ENCODE measurements at regions not wholly inside any gene's neighbourhood (a gene's known extent, or its start where the extent isn't known, plus 50 kb on each side); places are given as distances from the start of the nearest gene placed in this dataset.

- no peak for DNase-seq
Measured at GRCh38 chr20:55586610-55587009, 418.7 kb downstream of the CBLN4 start.

DNA sequence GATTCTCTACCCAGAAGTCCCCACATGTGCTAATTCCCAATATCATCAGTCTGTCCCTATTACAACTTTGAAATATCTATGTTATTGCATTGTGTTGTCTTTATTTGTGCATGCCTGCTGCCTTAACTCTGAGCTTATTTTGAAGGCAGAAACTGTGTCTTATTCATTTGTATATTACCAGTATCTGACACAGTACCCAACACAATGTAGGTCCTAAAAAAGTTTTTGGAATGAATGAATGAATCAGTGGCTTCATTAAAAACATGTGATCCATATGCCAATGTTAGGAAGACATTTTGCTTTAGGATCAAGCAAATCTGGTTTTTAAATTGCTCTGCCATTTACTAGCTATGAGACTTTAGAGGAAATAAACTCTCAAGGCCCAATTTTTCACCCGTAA, 420.4 kb downstream of the CBLN4 start:
- no peak for DNase-seq

- DNase-seq, result no peak
Measured at GRCh38 chr20:55584307-55584706, 421.0 kb downstream of the CBLN4 start.

- no peak for DNase-seq
Measured at GRCh38 chr20:55583036-55583435, 422.3 kb downstream of the CBLN4 start.

DNA sequence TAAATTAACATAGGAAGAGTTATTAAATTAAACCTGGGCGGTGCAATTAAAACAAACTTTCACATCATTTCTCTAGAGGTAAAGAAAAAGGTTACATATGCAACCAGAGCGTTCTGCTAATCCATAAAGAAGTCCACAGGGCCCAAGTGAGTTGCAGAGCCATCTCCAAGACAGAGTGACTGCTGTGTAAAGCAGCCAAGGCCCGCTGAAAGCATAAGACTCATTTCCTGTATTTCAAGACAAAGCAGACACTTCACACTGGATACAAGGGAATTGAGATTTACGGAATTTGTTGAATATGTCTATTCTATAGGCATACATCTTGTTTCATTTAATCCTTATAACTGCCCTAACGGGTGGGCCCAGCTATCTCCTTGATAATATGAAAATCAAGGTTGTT, 422.8 kb downstream of the CBLN4 start:
- no peak for DNase-seq

GRCh38 chr20:55581519-55581918, 423.8 kb downstream of the CBLN4 start:
- DNase-seq, result no peak

GRCh38 chr20:55580475-55580874, 424.8 kb downstream of the CBLN4 start:
- DNase-seq, result no peak

DNA sequence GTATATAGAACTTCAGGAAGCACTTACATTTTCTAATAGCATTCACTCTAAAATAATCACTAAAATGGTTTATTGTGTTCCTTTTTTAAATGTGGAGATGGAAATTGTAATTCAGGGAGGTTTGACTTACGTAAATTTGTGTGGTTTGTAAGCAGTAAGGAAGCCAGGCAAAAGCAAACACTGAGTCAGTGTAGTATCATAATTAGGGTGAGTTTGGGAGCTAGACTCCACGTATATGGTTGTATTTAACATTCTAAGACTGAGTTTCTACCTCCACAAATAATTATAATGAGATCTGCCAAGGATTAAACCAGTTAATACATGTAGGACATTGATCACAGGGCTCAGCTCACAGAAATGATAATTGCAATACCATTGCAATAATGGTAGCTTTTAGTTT, 425.5 kb downstream of the CBLN4 start:
- DNase-seq, result no peak

- DNase-seq, result no peak
Measured at GRCh38 chr20:55576981-55577380, 428.3 kb downstream of the CBLN4 start.

GRCh38 chr20:55569084-55569483, 436.2 kb downstream of the CBLN4 start:
- no peak for DNase-seq

- no peak for DNase-seq
Measured at GRCh38 chr20:55567826-55568225, 437.5 kb downstream of the CBLN4 start.

DNA sequence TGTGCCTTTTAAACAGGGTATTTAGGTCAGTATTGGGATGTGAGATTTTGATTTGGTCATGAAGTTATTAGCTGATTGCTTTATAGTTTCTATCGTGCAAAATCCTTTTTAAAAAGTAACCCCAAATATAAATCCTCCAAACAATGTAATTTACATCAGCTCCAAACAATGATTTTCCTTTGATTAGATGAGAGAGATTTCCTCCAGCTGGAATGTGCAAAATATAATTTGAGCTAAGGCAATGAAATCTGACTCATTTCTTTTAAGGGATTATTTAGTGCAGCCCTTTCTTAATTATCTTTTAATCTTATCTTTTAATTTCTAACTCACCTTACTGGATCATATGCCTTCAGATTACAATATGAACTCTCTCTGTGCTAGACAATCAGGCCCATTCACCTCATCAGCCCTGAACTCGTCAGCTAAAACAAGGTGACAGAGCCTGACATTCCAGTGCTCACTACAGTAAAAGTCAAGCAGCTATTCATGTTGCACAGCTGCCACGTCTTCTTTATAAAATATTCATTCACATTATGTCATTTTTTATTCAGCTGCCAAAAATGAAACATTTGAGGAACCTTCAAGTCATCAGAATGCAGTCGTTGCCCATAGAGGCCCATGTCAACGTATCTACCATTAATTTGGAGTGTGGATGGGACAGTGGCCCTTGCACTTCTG, 440.1 kb downstream of the CBLN4 start:
- no peak for DNase-seq

GRCh38 chr20:55561259-55561658, 444.1 kb downstream of the CBLN4 start:
- no peak for DNase-seq

GRCh38 chr20:55557191-55557590, 448.1 kb downstream of the CBLN4 start:
- DNase-seq, result no peak

- DNase-seq, result no peak
Measured at GRCh38 chr20:55555075-55555650, 450.2 kb downstream of the CBLN4 start.

DNA sequence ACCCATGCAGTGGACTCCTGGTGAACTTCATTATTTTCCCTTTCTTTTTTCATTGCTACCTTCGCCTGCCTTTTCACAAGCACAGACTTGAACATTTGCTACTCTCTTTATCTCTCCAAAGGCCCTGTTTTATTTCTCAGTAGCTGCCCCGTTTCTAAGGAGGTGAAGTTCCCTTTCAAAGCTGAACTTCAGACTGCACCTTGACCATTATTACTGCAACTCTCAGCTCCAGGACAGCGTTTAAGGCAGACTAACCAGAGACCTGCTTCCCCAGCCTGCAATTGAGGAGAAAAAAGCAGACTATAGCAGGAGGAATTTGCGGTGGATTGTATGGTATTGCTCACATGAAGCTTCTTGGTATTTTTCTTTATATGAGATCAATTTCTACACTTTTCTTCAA, 460.7 kb downstream of the CBLN4 start:
- no peak for DNase-seq

DNA sequence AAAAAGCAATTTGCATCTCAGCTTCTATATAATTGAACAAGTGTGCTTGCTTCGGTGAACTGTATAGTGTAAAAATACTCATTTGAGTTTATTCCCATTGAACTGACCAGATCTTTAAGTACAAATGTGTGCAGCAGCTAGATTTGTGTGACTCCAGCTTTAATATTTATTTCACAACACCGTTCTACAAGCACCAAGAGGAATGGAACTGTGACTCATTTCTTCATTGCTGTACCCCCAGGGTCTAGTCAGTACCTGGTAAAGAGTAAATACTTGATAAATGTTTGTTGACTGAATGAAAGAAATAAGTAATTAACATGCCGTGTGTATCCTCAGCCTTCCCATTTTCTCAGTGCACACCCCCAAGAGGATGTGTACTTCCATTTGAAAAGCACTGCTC, 464.8 kb downstream of the CBLN4 start:
- no peak for DNase-seq

- DNase-seq, result no peak
Measured at GRCh38 chr20:55540013-55540412, 465.3 kb downstream of the CBLN4 start.

GRCh38 chr20:55538261-55538908, 466.9 kb downstream of the CBLN4 start:
- DNase-seq, result no peak

- no peak for DNase-seq
Measured at GRCh38 chr20:55535366-55535765, 470.0 kb downstream of the CBLN4 start.

GRCh38 chr20:55533632-55534031, 471.7 kb downstream of the CBLN4 start:
- DNase-seq, result no peak

DNA sequence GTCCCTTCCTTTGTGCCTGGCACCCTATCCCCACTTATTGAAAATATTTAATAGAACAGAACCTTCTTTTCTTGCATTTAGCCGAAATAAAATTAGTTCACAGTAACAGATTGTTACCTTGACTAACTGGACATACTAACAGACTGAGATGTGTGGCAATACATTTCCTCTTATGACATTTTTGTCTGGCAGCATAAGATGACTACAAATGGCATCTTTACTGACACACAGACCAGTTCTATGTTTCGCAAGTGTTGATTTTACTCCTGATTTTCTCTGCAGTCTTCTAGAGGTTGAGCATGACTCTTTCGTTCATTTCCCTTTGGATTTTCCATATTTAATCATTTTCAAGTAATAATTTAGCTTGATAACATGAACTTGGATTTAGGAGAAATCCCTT, 474.6 kb downstream of the CBLN4 start:
- no peak for DNase-seq

DNA sequence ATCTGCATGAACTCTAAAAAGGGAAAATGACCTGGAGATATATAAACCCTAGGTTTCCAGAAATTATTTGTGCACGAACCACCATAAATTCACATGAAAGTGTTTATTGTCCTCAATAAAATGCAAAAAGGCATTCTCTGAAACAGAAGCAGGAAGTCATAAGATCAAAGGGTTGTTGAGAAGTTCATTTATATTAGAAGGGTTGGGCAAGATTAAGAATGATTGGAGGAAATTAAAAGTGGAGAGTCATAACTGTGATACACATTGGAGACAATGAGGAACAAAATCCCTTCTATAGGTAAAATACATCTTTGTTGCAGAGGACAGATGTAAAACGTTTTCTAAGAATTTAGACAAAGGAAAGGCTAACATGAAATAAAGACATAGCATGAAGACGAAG, 476.8 kb downstream of the CBLN4 start:
- no peak for DNase-seq

GRCh38 chr20:55522296-55522815, 483.0 kb downstream of the CBLN4 start:
- no peak for DNase-seq

All from GDM1 (cell line).